ENCODE measurements at regions not wholly inside any gene's neighbourhood (a gene's known extent, or its start where the extent isn't known, plus 50 kb on each side); places are given as distances from the start of the nearest gene placed in this dataset.
"Not testable (repeated sequence)": the region's sequence is repeated elsewhere in the genome, so short reads cannot be mapped to it uniquely, and the experiment has no call there.

DNA sequence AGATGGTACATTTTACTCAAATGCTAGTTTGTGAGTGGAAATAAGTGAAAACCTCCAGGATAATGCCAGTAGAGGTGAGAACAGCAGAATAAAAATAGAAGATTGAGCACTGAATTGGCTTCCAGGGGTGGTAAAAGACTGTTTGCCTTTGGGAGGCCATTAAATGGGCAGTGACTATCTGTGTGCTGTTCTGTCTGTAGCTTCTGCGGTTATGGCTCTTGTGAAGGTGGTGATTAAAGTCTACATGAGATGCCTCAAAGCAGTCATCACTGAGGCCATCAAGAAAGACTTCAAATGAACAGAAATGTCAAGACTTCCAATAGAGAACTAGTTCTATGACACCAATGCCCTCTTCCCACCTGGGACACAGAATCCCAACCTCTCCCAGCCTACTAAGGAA, 108.8 kb downstream of the EFHB start:
- DNase-seq, result no peak

DNA sequence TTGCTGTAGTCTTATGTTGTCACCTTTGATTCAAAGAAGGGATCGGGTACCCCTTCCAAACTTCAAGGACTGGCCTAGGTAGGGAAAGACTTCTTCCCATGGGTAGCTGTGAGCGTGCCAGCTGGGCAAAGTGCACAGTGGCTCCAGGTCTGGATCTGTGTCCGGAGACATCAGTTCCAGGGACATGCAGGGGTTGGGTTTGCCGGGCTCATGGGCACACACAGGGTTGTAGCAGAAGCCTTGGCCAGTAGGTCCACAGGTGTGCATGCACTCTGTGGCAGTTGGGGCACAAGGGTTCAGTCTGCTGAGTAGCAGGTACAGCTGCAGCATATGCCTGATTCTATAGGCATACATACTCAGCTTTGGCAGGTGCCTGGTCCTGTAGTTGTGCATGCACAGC, 111.2 kb downstream of the EFHB start:
- no peak for DNase-seq

DNA sequence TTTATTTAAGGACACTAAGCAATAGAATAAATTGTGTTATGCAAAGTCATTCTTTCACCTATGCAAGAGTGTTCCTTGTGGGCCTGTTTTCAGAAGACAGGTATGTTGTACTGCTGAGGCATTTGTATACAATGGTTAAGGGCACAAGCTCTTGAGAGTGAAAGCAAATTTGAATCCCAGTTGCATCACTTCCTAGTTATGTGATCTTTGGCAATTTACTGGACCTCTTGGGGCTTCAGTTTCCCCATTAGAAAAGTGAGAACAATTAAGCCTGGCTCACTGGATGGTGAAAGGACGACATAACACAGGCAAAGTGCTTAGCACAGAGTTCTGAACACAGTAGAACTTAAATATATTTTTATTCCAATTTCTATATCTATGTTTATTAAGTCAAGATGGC, 117.4 kb downstream of the EFHB start:
- DNase-seq, result no peak

DNA sequence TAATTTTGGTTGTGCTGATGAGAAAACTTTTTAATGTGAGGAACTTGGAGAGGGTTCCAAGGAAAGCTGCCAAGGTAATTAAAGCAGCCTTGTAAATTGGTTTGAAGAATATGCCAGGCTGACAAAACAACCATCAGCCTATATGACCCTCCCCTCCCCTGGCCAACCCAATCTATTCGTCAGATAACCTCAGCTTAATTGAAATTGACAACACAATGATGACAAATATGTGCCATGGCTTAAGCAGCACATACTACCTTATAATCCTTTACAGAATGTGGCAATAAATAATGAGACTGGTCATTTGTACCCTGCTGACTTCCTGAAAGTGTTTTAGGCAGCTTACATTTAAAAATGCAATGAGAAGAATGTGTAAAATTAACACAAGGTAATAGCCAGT, 118.2 kb downstream of the EFHB start:
- DNase-seq, result no peak

DNA sequence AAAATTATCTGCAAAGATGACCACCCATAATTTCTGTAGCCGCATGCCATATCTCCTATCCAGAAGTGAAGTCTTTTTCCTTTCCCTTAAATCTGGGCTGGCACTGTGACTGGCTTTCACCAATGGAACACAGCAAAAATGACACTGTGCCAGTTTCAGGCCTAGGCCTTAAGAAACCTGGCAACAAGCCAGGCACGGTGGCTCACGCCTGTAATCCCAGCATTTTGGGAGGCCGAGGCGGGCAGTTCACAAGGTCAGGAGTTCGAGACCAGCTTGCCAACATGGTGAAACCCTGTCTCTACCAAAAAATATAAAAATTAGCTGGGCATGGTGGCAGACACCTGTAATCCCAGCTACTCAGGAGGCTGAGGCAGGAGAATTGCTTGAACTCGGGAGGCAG, 120.3 kb downstream of the EFHB start:
- DNase-seq, result not testable (repeated sequence)

DNA sequence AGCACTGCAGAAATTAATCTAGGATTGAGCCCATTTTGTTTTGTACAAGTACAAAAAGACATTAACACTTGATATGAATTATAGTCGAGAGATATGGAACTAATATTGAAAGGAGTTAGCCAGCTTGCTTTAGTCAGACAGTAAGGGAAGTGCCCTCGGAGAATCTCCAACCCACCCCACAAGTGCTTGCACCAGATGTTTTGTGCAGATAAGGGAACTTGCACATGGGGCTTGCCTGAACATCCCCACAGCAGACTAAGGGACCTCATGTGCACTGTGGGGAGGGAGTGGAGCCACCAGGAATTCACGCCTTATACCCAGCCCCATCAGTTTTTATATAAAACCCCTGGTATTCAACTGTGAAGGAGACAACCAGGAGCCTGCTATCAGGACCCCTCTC, 122.3 kb downstream of the EFHB start:
- DNase-seq, result no peak

DNA sequence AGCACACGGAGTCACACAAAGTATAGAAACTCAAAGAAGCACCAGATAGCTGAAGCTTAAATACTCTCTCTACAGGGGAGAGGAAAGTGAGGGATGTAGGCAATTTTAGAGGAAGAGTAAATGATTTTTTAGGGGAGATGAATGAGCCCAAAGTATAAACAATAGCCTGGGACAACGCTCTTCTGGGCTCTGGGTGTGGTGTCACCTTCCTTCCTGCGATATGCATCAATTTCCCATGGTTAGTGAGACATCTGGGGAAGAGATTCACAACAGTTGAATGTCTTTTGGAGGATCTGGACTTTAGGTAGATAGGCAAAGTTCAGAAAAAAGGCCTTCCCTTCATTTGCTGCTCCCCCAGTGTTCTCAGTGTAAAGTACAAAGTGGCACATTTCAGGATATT, 125.2 kb downstream of the EFHB start:
- DNase-seq, result no peak

DNA sequence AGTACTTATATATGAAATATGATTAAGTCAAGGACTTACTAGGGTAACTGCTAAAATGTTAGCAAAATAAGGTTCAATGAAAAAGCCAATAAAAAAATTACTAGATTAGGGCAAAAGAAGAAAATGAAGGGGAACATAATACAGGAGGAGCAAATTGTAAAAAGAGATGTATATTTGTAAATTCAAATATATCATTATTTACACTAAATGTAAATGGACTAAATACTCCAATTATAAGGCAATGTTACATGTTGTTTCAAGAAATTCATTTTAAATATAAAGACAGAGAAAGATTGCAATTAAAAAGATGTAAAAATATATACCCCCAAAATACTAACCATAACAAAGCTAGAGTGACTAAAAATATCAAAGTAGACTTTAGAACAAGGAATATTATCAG, 134.1 kb downstream of the EFHB start:
- DNase-seq, result no peak

DNA sequence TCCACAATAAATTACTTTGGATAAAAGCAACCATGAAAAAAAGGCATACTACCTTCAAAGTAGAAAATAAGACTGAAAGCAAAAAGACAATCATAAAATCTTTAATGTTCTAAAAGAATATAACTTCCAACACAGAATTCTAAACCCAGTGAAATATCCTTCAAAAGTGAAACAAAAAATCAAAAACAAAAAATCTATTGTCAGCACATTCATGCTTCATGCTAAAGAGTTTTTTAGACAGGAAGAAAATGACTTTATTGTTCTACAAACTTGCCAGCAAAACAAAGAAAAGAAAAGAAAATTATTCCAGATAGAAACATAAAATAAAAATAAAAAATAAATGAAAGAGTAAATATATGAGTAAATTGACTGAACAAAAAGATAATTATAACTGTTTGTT, 134.9 kb downstream of the EFHB start:
- no peak for DNase-seq

DNA sequence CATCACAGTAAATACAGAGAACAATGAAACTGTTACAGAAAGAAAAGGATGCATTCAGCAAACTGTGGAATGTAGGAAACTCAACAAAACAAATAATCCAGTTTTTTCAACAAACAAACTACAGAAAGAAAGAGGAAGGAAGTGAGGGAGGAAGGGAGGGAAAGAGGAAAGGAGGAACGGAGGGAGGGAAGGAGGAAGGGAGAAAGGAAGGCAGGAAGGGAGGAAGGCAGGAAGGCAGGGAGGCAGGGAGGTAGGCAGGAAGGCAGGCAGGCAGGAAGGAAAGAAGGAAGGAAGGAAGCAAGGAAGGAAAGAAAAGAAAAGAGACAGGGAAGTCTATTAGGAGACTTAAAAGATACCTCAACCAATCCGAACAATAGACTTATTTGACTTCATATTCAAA, 135.7 kb downstream of the EFHB start:
- no peak for DNase-seq

DNA sequence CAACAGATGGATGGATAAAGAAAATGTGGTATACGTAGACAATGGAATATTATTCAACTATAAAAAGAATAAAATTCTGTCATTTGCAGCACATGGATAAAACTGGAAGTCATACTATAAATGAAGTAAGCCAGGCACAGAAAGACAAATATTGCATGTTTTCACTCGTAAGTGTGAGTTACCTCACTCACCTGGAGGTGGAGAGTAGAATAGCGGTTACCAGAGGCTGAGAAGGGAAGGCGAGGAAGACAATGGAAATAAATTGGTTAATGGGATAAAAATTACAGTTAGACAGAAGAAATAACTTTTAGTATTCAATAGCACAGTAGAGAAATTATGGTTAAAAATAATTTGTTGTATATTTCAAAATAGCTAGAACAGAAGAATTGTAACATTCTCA, 141.6 kb downstream of the EFHB start:
- no peak for DNase-seq

DNA sequence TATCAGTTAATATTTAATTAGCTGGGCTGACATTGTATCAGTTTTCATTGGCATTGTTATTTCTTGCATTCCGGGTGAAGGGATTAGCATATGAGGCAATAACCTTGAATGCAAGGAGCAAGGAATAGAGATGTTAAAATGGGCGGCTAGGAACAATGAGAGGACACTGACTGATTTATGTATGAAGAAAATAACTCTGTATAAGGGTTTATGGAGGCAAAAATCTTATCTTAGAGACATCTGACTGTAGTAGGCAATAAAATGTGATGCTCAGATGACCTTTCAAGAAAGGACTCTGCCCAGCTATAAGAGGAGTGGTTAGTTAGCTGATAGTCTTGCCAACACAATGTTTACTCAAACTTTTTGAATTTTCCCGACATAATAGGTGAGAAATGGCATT, 158.3 kb downstream of the EFHB start:
- DNase-seq, result no peak

DNA sequence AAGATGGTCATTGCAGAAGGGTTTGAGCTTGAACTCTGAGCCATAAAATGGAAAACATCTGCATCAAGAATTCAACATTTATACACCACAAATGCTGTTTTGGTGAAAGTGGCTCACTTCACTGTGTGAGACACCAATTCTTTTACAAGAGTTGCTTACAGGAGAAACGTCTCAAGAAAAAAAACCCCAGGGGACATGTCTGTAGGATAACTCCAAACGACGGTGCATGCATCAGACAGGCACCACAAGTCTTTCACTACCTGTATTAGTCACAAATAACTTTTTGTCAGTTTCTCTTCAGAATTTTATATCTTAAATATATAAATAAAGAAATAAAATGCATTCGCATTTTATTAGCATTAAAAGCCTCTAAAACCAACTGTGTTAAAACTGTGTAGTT, 164.3 kb downstream of the EFHB start:
- DNase-seq, result no peak

DNA sequence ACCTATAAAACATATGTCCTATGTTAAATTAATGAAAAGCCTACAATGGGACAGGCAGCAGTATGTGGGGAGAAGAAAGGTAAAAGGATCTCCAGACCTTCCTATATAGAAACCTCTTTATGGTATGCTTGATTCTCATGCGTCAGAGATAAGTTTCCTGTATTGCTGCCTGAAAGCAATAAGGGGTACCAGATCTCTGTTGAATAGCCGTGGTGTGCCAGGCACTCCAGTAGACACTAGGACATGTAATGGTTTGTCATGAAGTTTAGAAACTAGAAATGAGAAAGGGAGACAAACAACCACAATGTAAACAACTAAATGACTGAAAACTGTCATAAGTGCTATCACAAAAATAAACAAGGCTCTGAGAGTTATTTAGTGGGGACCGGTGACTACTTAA, 168.1 kb downstream of the EFHB start:
- no peak for DNase-seq

DNA sequence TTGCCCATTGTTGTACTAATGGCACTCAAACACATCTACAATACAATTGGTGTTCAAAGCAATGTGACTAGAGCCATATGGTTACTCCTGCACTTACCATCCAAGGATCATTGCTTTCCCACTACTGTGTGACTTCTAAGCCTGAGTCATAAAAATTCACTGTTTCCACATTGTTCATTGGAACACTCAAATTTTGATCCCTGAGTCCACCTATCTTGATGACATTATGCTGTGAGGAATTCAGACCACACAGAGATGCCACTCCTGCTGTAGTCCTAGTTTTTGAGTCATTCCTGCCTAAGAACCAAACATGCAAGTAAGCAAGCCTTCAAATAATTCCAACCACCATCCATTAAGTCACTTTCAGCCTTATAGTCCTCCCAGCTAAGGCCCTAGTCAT, 176.2 kb downstream of the EFHB start:
- DNase-seq, result no peak

DNA sequence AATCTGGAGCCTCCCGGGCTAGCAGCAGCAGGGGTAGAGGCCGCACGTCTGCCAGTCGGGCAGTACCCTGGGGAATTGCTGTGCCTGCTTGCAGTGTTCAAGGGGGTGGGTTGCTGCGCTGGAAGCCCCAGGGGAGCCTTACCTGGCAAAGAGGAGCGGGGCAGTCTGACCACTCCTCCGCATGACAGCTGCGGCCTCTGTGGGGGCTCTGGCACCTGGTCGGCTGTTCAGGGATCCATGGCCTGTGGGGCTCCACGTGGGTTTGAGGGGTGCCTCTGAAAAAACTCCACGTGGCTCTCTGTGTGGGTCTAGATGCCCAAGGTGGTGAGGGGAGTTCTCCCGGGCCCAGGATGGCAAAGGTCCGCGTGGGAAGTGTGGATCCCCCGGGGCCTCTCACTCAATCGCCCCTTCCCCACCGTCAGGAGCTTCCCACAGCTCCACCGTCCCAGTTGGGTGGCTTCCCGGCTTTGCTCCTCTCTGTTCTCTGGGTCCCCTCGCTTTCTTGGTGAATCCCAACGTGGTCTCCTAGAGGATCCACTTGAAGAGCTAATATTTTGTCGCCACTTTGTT, 184.5 kb downstream of the EFHB start:
- no peak for DNase-seq

DNA sequence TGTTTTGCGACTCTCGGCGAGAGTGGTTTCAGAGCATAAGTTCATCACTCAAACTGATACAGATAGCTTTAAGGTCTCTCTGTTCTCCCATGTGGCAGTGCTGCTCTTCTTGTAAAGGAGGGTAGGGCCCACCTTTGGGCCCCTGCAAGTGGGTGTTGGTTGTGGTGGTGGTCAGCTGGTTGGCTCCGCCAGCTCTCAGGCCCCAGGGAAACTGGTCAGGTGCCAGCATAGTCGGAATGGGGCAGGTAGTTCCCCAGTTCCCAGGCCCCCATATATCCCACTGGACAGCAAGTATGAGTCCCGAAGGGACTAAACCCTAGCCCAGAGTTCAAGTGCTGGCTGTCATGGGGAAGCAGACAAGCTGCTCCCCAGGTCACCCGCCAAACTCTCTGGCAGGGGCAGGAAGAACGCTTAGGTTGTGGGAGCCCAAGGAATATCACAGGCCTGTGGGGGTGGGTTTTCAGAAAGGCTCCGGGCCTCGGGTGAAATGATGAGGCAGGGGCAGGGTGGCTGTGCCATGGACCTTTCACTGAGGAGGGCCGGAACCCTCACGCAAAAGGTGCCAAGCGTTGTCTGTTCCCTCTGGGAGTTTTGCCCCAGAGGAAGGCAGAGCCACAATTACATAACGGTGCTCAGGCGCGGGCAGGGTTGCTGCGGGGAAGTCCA, 185.1 kb downstream of the EFHB start:
- no peak for DNase-seq

DNA sequence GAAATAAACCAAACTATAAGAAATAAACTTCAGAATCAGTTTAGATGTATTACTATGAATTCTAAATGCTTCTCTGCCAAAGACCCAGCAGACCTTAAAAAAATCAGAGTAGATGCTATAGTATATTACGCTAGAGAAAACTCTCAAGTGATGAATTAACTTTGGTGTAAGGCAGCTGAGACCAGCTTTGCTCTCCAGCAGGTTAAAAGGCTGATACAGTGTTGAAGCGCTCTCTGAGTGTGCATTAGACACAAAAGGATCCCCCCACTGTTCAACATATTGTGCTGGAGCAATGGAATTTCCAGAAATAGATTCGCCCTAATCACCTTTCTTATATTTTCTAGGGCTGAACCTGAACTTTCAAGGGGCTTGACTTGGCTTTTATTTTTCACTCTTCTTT, 190.0 kb downstream of the EFHB start:
- peak; percentile 4 for DNase-seq

DNA sequence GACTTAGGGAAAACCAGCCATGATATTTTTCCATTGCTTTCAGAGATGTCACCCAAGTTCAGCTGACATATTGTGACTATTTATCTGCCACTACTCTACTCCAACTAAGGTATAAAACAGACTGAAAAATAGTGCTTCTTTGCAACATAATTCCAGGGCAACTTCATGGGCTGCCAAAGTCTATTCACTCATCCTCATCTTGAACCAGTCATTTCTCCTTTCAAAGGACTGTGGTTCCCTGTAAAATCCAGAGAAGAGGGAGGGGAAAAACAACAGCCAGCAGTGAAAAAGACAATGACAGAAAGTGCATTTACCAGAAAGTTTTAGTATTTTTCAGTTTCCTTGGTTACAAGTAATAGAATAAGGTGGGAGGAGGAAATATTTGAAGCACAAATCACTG, 191.1 kb downstream of the EFHB start:
- no peak for DNase-seq

DNA sequence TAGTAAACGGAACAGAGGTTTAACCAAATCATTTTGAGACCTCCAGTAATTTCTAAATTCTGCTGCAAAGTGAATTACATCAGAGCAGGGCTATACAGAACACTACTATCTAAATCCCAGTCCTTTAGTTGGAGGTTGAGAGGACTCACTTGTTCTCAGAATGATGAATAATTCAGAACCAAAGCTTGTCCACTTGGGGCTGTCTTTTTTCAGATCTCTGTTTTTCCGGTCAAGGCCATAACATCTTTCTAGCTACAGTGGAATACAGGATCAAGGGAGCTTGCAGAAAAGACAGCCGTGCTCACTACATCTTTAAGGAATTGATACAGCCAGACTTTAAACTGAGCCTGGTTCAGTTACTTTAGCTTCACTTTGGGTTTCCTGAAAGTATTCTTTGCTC, 194.5 kb downstream of the EFHB start:
- DNase-seq, result no peak

DNA sequence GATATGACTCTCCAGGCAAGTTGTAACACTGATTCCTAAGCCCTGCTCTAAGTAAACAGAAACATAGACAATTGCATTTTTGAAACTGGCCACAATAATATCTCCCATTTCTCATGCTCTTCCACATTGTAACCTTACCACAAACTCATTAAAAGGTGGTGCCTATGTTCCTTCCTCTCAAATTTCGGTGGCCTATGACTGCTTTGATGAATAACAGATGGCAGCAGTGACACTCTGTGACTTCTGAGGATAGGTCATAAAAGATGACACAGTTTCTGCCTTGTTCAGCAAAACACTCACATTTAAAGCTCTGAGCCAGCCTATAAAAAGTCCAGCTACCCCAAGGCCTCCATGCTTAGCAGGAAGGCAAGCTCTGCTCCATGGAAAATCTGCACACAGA, 195.2 kb downstream of the EFHB start:
- DNase-seq, result no peak

DNA sequence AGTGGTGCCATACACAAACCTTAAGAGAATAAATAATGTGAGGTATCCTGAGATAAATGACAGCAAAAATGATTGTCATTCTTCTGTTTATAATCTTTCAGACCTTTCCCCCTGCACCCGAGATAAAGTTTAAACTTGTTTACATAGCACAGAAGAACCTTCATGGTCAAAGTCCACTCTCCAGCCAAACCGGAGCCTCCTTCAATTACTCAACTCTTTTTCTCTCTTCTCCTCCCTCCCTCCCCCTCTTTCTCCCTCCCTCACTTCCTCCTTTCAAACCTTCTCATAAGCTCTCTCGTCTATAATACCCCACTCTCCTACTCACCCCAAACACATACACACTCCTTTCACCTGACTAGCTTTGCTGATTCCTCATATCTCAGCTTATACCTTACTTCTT, 198.9 kb downstream of the EFHB start:
- no peak for DNase-seq

DNA sequence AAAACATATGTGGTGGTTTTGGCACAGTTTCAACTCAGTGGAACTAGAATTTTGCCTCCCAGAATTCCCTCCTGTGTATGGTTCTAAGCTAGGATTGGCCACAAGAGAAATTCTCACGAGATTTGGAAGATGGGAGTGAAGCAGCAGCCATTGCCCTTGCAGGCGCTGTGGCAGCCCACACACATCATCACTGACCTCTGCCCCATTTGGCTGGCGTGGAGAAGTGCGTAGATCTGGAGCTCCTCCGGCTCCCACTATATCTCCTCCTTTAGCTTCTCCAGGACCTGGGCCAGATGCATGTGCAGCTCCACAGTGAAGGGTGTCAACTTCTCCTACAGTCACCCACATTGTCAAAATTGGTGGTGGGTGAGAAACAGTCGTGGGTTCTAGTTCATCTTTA, 199.6 kb downstream of the EFHB start:
- DNase-seq, result no peak

DNA sequence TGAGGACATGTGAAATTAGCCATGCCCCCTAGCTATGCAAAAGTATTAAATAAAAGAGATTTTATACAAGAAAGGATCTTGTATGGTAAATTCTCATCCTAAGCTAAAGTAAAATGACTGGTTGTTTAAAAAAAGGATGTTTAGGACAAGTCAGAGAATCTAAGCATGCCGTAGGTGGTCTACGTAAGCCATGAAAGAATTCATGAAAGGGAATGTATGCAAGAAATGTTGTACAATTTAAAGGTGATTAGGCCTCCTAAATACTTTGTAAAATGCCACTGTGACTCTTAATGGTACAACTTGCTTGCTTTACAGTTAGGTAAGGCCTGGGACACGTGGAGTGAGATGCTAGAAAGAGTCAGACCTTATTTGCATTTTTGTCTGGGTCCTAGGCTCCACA, 209.0 kb downstream of the EFHB start:
- no peak for DNase-seq

DNA sequence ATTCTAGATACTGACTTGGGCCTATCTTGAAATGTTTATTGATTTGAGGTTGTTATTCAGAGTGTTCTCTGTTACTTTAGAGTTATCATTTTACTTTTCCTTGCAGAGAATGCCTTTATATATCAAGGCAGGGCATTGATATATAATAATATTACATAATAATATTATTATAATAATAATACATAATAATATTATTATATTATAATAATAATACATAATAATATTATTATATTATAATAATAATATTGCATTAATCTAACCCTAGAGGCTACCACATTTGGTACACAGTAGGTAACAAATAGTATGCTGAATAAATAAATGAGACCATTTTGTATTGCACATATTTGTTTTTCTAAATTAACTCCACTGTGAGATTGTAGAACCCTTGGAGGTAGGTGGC, 216.3 kb downstream of the EFHB start:
- DNase-seq, result no peak

All from retina (tissue), 1 donor.